H1 (cell line): ENCODE measurements at regions not wholly inside any gene's neighbourhood (a gene's known extent, or its start where the extent isn't known, plus 50 kb on each side); places are given as distances from the start of the nearest gene placed in this dataset.

Source experiments
- MAX ChIP-seq: IDR thresholded peaks from 2 replicates; pipeline ENCODE4 v1.6.1; 2012; ENCODE audit warnings: inconsistent platforms
- NRF1 ChIP-seq: IDR thresholded peaks from 2 replicates; pipeline ENCODE4 v1.6.1; 2011; ENCODE audit warnings: mild to moderate bottlenecking, low read depth, low read length, improper control_type of control experiment
- TAF7 ChIP-seq: optimal IDR thresholded peaks from 2 replicates; pipeline ENCODE3; 2011; ENCODE audit warnings: low read depth, mild to moderate bottlenecking, inconsistent platforms, low read length, moderate library complexity, borderline replicate concordance
- USF2 ChIP-seq: IDR thresholded peaks from 2 replicates; pipeline ENCODE4 v1.6.1; 2011; ENCODE audit warnings: low read length, improper control_type of control experiment
- TF ChIP-seq, protein P1 (sequence below): fragments of 300-600 bp; sonication (generic); IDR thresholded peaks from 2 replicates; pipeline ENCODE4 v1.7.1; 2012; ENCODE audit warnings: low read length, moderate library complexity, mild to moderate bottlenecking, inconsistent platforms; ENCODE audit not compliant: insufficient replicate concordance

- TF ChIP-seq, protein P1, sequence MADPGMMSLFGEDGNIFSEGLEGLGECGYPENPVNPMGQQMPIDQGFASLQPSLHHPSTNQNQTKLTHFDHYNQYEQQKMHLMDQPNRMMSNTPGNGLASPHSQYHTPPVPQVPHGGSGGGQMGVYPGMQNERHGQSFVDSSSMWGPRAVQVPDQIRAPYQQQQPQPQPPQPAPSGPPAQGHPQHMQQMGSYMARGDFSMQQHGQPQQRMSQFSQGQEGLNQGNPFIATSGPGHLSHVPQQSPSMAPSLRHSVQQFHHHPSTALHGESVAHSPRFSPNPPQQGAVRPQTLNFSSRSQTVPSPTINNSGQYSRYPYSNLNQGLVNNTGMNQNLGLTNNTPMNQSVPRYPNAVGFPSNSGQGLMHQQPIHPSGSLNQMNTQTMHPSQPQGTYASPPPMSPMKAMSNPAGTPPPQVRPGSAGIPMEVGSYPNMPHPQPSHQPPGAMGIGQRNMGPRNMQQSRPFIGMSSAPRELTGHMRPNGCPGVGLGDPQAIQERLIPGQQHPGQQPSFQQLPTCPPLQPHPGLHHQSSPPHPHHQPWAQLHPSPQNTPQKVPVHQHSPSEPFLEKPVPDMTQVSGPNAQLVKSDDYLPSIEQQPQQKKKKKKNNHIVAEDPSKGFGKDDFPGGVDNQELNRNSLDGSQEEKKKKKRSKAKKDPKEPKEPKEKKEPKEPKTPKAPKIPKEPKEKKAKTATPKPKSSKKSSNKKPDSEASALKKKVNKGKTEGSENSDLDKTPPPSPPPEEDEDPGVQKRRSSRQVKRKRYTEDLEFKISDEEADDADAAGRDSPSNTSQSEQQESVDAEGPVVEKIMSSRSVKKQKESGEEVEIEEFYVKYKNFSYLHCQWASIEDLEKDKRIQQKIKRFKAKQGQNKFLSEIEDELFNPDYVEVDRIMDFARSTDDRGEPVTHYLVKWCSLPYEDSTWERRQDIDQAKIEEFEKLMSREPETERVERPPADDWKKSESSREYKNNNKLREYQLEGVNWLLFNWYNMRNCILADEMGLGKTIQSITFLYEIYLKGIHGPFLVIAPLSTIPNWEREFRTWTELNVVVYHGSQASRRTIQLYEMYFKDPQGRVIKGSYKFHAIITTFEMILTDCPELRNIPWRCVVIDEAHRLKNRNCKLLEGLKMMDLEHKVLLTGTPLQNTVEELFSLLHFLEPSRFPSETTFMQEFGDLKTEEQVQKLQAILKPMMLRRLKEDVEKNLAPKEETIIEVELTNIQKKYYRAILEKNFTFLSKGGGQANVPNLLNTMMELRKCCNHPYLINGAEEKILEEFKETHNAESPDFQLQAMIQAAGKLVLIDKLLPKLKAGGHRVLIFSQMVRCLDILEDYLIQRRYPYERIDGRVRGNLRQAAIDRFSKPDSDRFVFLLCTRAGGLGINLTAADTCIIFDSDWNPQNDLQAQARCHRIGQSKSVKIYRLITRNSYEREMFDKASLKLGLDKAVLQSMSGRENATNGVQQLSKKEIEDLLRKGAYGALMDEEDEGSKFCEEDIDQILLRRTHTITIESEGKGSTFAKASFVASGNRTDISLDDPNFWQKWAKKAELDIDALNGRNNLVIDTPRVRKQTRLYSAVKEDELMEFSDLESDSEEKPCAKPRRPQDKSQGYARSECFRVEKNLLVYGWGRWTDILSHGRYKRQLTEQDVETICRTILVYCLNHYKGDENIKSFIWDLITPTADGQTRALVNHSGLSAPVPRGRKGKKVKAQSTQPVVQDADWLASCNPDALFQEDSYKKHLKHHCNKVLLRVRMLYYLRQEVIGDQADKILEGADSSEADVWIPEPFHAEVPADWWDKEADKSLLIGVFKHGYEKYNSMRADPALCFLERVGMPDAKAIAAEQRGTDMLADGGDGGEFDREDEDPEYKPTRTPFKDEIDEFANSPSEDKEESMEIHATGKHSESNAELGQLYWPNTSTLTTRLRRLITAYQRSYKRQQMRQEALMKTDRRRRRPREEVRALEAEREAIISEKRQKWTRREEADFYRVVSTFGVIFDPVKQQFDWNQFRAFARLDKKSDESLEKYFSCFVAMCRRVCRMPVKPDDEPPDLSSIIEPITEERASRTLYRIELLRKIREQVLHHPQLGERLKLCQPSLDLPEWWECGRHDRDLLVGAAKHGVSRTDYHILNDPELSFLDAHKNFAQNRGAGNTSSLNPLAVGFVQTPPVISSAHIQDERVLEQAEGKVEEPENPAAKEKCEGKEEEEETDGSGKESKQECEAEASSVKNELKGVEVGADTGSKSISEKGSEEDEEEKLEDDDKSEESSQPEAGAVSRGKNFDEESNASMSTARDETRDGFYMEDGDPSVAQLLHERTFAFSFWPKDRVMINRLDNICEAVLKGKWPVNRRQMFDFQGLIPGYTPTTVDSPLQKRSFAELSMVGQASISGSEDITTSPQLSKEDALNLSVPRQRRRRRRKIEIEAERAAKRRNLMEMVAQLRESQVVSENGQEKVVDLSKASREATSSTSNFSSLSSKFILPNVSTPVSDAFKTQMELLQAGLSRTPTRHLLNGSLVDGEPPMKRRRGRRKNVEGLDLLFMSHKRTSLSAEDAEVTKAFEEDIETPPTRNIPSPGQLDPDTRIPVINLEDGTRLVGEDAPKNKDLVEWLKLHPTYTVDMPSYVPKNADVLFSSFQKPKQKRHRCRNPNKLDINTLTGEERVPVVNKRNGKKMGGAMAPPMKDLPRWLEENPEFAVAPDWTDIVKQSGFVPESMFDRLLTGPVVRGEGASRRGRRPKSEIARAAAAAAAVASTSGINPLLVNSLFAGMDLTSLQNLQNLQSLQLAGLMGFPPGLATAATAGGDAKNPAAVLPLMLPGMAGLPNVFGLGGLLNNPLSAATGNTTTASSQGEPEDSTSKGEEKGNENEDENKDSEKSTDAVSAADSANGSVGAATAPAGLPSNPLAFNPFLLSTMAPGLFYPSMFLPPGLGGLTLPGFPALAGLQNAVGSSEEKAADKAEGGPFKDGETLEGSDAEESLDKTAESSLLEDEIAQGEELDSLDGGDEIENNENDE: no peak
- TF ChIP-seq MAX (no peak), USF2 (no peak), TAF7 (no peak), NRF1 (no peak)
Observed at GRCh38 chr6:15985379-15985959, 143.4 kb upstream of the MYLIP start (continued).
